OCI-LY7 (cell line): ENCODE measurements at regions not wholly inside any gene's neighbourhood (a gene's known extent, or its start where the extent isn't known, plus 50 kb on each side); places are given as distances from the start of the nearest gene placed in this dataset.
"Not testable (repeated sequence)": the region's sequence is repeated elsewhere in the genome, so short reads cannot be mapped to it uniquely, and the experiment has no call there.

Experiments used
- BruUV-seq: library from RNA; stranded (reverse); fragments of 400-500 nt; replicated peaks from 2 replicates; lab custom pipeline; 2021; lab: Mats Ljungman, UMichigan
- CTCF ChIA-PET: fragments of 300-600 bp; sonication (Branson Sonifier 250); formaldehyde crosslinking; loops from one replicate; lab custom pipeline; 2022; ENCODE audit warnings: antibody characterized with exemption; ENCODE audit not compliant: unreplicated experiment; lab: Charles Lee
- POLR2A ChIA-PET: fragments of 300-600 bp; sonication (Branson Sonifier 250); formaldehyde crosslinking; loops from one replicate; lab custom pipeline; 2022; ENCODE audit warnings: antibody characterized with exemption; lab: Charles Lee
- DNase-seq: peaks from one replicate; pipeline ENCODE4 v3.0.0-alpha.2; 2015; ENCODE audit warnings: low spot score
- H2AFZ ChIP-seq: fragments of 200-600 bp; sonication (generic), shearing (Covaris generic); 2 replicates; pipeline ENCODE4 v1.6.1; 2014; ENCODE audit warnings: mild to moderate bottlenecking, antibody characterized with exemption, low read length, moderate library complexity
- H3K27ac ChIP-seq: fragments of 200-600 bp; sonication (generic); 2 replicates; pipeline ENCODE4 v1.5.1; 2014; ENCODE audit warnings: mixed run types, low read depth, mild to moderate bottlenecking, moderate library complexity, low read length, inconsistent platforms; ENCODE audit not compliant: poor library complexity, severe bottlenecking
- H3K36me3 ChIP-seq: fragments of 200-600 bp; sonication (generic); 2 replicates; pipeline ENCODE4 v1.6.1; 2014; ENCODE audit warnings: mild to moderate bottlenecking, antibody characterized with exemption, low read length, moderate library complexity, mixed read lengths; ENCODE audit not compliant: insufficient read depth
- H3K4me1 ChIP-seq: fragments of 200-600 bp; sonication (generic); 2 replicates; pipeline ENCODE4 v1.5.1; 2014; ENCODE audit warnings: mild to moderate bottlenecking, low read length; ENCODE audit not compliant: insufficient read depth, poor library complexity, severe bottlenecking
- H3K4me2 ChIP-seq: fragments of 200-600 bp; sonication (generic); 2 replicates; pipeline ENCODE4 v1.6.1; 2014; ENCODE audit warnings: mild to moderate bottlenecking, low read length
- H3K4me3 ChIP-seq: fragments of 200-600 bp; sonication (generic); 2 replicates; pipeline ENCODE4 v1.5.1; 2014; ENCODE audit warnings: mild to moderate bottlenecking, low read depth, low read length; ENCODE audit not compliant: poor library complexity, severe bottlenecking
- H3K79me2 ChIP-seq: fragments of 200-600 bp; sonication (generic); 2 replicates; pipeline ENCODE4 v1.6.1; 2016; ENCODE audit warnings: low read depth, mild to moderate bottlenecking, low read length, moderate library complexity, mixed read lengths; ENCODE audit not compliant: insufficient read depth
- H3K9me2 ChIP-seq: fragments of 200-600 bp; sonication (generic); 2 replicates; pipeline ENCODE4 v1.6.1; 2016; ENCODE audit warnings: mild to moderate bottlenecking, low read length, mixed read lengths; ENCODE audit not compliant: insufficient read depth
- H3K9me3 ChIP-seq: fragments of 200-600 bp; sonication (generic); 2 replicates; pipeline ENCODE4 v1.6.1; 2014; ENCODE audit warnings: mild to moderate bottlenecking, mixed run types, low read length, mixed read lengths
- H4K20me1 ChIP-seq: fragments of 200-600 bp; sonication (generic); 2 replicates; pipeline ENCODE4 v1.6.1; 2014; ENCODE audit warnings: mild to moderate bottlenecking, antibody characterized with exemption, low read length, moderate library complexity, mixed read lengths; ENCODE audit not compliant: insufficient read depth
- CTCF ChIP-seq: fragments of 200-600 bp; sonication (generic); conservative IDR thresholded peaks from 2 replicates; pipeline ENCODE4 v1.5.1; 2014; ENCODE audit warnings: mild to moderate bottlenecking, antibody characterized with exemption, low read length, moderate library complexity, mixed read lengths
- EZH2phosphoT487 ChIP-seq: fragments of 200-600 bp; sonication (generic); IDR thresholded peaks from 2 replicates; pipeline ENCODE4 v1.6.1; 2018; ENCODE audit warnings: low read depth, borderline replicate concordance, mild to moderate bottlenecking, mixed run types, antibody characterized with exemption, low read length, moderate library complexity, mixed read lengths
- intact Hi-C: fragments of 100-400 bp; cut with micrococcal nuclease; formaldehyde crosslinking; loops from one replicate; pipeline ENCODE4 v1.10.0; 2022; ENCODE audit not compliant: unreplicated experiment

- no TSS peak for BruUV-seq
- Histone ChIP-seq H3K4me1 (no peaks in the 10 kb centered on the region), H3K9me2 (no peaks in the 10 kb centered on the region), H3K36me3 (no peaks in the 10 kb centered on the region), H3K4me3 (no peak overlapping the region), H3K9me3 (no peaks in the 10 kb centered on the region), H2AFZ (no peak overlapping the region), H3K4me2 (no peak overlapping the region), H3K79me2 (no peaks in the 10 kb centered on the region), H4K20me1 (no peaks in the 10 kb centered on the region), H3K27ac (no peak overlapping the region)
- POLR2A ChIA-PET, result no interaction called here
- intact Hi-C loops, result no loop called here
- peak; percentile 14 for DNase-seq
- CTCF ChIA-PET, result no interaction called here
- TF ChIP-seq CTCF, result peak; percentile 57
- TF ChIP-seq EZH2phosphoT487, result no peak
Measured at GRCh38 chr1:230568008-230568407, 74.3 kb upstream of the COG2 start.

- Histone ChIP-seq H3K79me2 (no peaks in the 10 kb centered on the region), H4K20me1 (no peaks in the 10 kb centered on the region), H3K27ac (no peak overlapping the region), H3K36me3 (no peaks in the 10 kb centered on the region), H3K4me1 (no peaks in the 10 kb centered on the region), H3K4me2 (no peak overlapping the region), H2AFZ (no peak overlapping the region), H3K4me3 (no peak overlapping the region), H3K9me3 (no peaks in the 10 kb centered on the region), H3K9me2 (no peaks in the 10 kb centered on the region)
- intact Hi-C loops, result no loop called here
- CTCF ChIA-PET, result no interaction called here
- no peak for TF ChIP-seq EZH2phosphoT487
- TF ChIP-seq CTCF, result no peak
- POLR2A ChIA-PET, result no interaction called here
- no peak for DNase-seq
- BruUV-seq, result no TSS peak
Measured at GRCh38 chr1:230567221-230567575, 75.1 kb upstream of the COG2 start.

GRCh38 chr1:230566532-230567220 lies 75.6 kb upstream of the COG2 start:
- CTCF ChIA-PET, H3K4me2 ChIP-seq, DNase-seq, H3K9me3 ChIP-seq, intact Hi-C loops, H3K27ac ChIP-seq, H3K4me3 ChIP-seq, H2AFZ ChIP-seq, H3K4me1 ChIP-seq, H3K79me2 ChIP-seq, H3K36me3 ChIP-seq, BruUV-seq, H4K20me1 ChIP-seq, H3K9me2 ChIP-seq: not testable (repeated sequence)
- POLR2A ChIA-PET, result interaction anchor here (1.1 kb wide), 1 partner anchor 14 kb away, joined by 3 read pairs; no protein-coding TSS in a partner anchor
